Mucosa of rectum (tissue), 2 donors: ENCODE measurements at regions not wholly inside any gene's neighbourhood (a gene's known extent, or its start where the extent isn't known, plus 50 kb on each side); places are given as distances from the start of the nearest gene placed in this dataset.
"Not testable (repeated sequence)": the region's sequence is repeated elsewhere in the genome, so short reads cannot be mapped to it uniquely, and the experiment has no call there.

Experiments
- H3K27ac ChIP-seq, 2 donors: one replicate each; pipeline ENCODE4 v1.7.0; 2013; ENCODE audit warnings: inconsistent platforms in 2 of 2, low read depth in 2 of 2, low read length in 2 of 2
- H3K27me3 ChIP-seq, 2 donors: one replicate each; pipeline ENCODE4 v1.7.0; 2013; ENCODE audit warnings: low read length in 2 of 2; ENCODE audit not compliant: control insufficient read depth in 2 of 2, insufficient read depth in 2 of 2
- H3K36me3 ChIP-seq, 2 donors: one replicate each; pipeline ENCODE4 v1.7.0; 2013; ENCODE audit warnings: low read length in 2 of 2; ENCODE audit not compliant: control insufficient read depth in 2 of 2, insufficient read depth in 2 of 2
- H3K4me1 ChIP-seq, 2 donors: one replicate each; pipeline ENCODE4 v1.7.0; 2013; ENCODE audit warnings: low read length in 2 of 2, mild to moderate bottlenecking in 1 of 2; ENCODE audit not compliant: control insufficient read depth in 2 of 2, insufficient read depth in 2 of 2
- H3K4me3 ChIP-seq, 2 donors: one replicate each; pipeline ENCODE4 v1.7.0; 2013; ENCODE audit warnings: low read length in 2 of 2
- H3K9ac ChIP-seq, 2 donors: one replicate each; pipeline ENCODE4 v1.7.0; 2013; ENCODE audit warnings: low read length in 2 of 2, low read depth in 1 of 2, mild to moderate bottlenecking in 1 of 2
- H3K9me3 ChIP-seq, 2 donors: one replicate each; pipeline ENCODE4 v1.7.0; 2013; ENCODE audit warnings: low read length in 2 of 2; ENCODE audit not compliant: control insufficient read depth in 2 of 2
- donor health status: healthy.
- donor health status: Normal muscosa, but diverticular disease.

- peaks cover 0 to 2% of the 10 kb centered on the region in 2 donors for H3K27me3 ChIP-seq
- no peaks in the 10 kb centered on the region for H3K36me3 ChIP-seq
- no peaks in the 10 kb centered on the region for H3K4me1 ChIP-seq
- no peak overlapping the region for H3K9ac ChIP-seq
- H3K27ac ChIP-seq, result no peak overlapping the region
- H3K9me3 ChIP-seq, result no peaks in the 10 kb centered on the region
- H3K4me3 ChIP-seq, result no peak overlapping the region
These were observed 80.7 kb downstream of the FOXF2 start for GRCh38 chr6:1470040-1470439.

GRCh38 chr6:1472643-1473042, 83.3 kb downstream of the FOXF2 start:
- H3K4me3 ChIP-seq, result no peak overlapping the region
- peaks cover 0 to 2% of the 10 kb centered on the region in 2 donors for H3K27me3 ChIP-seq
- no peaks in the 10 kb centered on the region for H3K36me3 ChIP-seq
- H3K9me3 ChIP-seq, result no peaks in the 10 kb centered on the region
- no peak overlapping the region for H3K9ac ChIP-seq
- H3K4me1 ChIP-seq, result no peaks in the 10 kb centered on the region
- H3K27ac ChIP-seq, result no peak overlapping the region

GRCh38 chr6:1473166-1473565, 83.8 kb downstream of the FOXF2 start:
- Histone ChIP-seq H3K27me3 (peaks cover 0 to 2% of the 10 kb centered on the region in 2 donors), H3K4me1 (no peaks in the 10 kb centered on the region), H3K36me3 (no peaks in the 10 kb centered on the region), H3K9me3 (no peaks in the 10 kb centered on the region), H3K27ac (no peak overlapping the region), H3K4me3 (no peak overlapping the region), H3K9ac (no peak overlapping the region)

GRCh38 chr6:1473598-1473997, 84.2 kb downstream of the FOXF2 start:
- H3K27ac ChIP-seq, result no peak overlapping the region
- no peaks in the 10 kb centered on the region for H3K4me1 ChIP-seq
- no peaks in the 10 kb centered on the region for H3K36me3 ChIP-seq
- H3K27me3 ChIP-seq, result peaks cover 0 to 2% of the 10 kb centered on the region in 2 donors
- H3K4me3 ChIP-seq, result no peak overlapping the region
- H3K9ac ChIP-seq, result no peak overlapping the region
- H3K9me3 ChIP-seq, result no peaks in the 10 kb centered on the region

- H3K9ac ChIP-seq, result no peak overlapping the region
- no peaks in the 10 kb centered on the region for H3K36me3 ChIP-seq
- no peaks in the 10 kb centered on the region for H3K4me1 ChIP-seq
- no peak overlapping the region for H3K27ac ChIP-seq
- H3K27me3 ChIP-seq, result peaks cover 0 to 2% of the 10 kb centered on the region in 2 donors
- no peak overlapping the region for H3K4me3 ChIP-seq
- H3K9me3 ChIP-seq, result no peaks in the 10 kb centered on the region
These were observed 84.8 kb downstream of the FOXF2 start for GRCh38 chr6:1474205-1474604.

GRCh38 chr6:1475174-1475573, 85.8 kb downstream of the FOXF2 start:
- Histone ChIP-seq H3K27me3 (peaks cover 0 to 2% of the 10 kb centered on the region in 2 donors), H3K9me3 (no peaks in the 10 kb centered on the region), H3K4me3 (no peak overlapping the region), H3K36me3 (no peaks in the 10 kb centered on the region), H3K27ac (no peak overlapping the region), H3K9ac (no peak overlapping the region), H3K4me1 (no peaks in the 10 kb centered on the region)

GRCh38 chr6:1477432-1478090, 88.2 kb downstream of the FOXF2 start:
- no peaks in the 10 kb centered on the region for H3K4me1 ChIP-seq
- H3K9me3 ChIP-seq, result no peaks in the 10 kb centered on the region
- no peaks in the 10 kb centered on the region for H3K36me3 ChIP-seq
- H3K4me3 ChIP-seq, result no peak overlapping the region
- peaks cover 0 to 2% of the 10 kb centered on the region in 2 donors for H3K27me3 ChIP-seq
- no peak overlapping the region for H3K27ac ChIP-seq
- no peak overlapping the region for H3K9ac ChIP-seq

GRCh38 chr6:1478163-1478826, 88.9 kb downstream of the FOXF2 start:
- not testable (repeated sequence) for H3K9me3 ChIP-seq, H3K36me3 ChIP-seq, H3K4me3 ChIP-seq, H3K4me1 ChIP-seq, H3K27ac ChIP-seq, H3K27me3 ChIP-seq, H3K9ac ChIP-seq

GRCh38 chr6:1479095-1479494, 89.7 kb downstream of the FOXF2 start:
- H3K4me1 ChIP-seq, result no peaks in the 10 kb centered on the region
- no peak overlapping the region for H3K9ac ChIP-seq
- no peaks in the 10 kb centered on the region for H3K36me3 ChIP-seq
- H3K27me3 ChIP-seq, result no peaks in the 10 kb centered on the region
- no peak overlapping the region for H3K27ac ChIP-seq
- H3K9me3 ChIP-seq, result no peaks in the 10 kb centered on the region
- H3K4me3 ChIP-seq, result no peak overlapping the region

- no peak overlapping the region for H3K9ac ChIP-seq
- no peak overlapping the region for H3K4me3 ChIP-seq
- no peaks in the 10 kb centered on the region for H3K9me3 ChIP-seq
- no peaks in the 10 kb centered on the region for H3K36me3 ChIP-seq
- no peaks in the 10 kb centered on the region for H3K27me3 ChIP-seq
- H3K27ac ChIP-seq, result no peak overlapping the region
- H3K4me1 ChIP-seq, result no peaks in the 10 kb centered on the region
These were observed 90.3 kb downstream of the FOXF2 start for GRCh38 chr6:1479601-1480221.
